H1 (cell line): ENCODE measurements at regions not wholly inside any gene's neighbourhood (a gene's known extent, or its start where the extent isn't known, plus 50 kb on each side); places are given as distances from the start of the nearest gene placed in this dataset.

Experiments
- CTCF ChIA-PET: fragments of 300-600 bp; sonication (Branson Sonifier 250); formaldehyde crosslinking; loops from one replicate; lab custom pipeline; 2021; ENCODE audit not compliant: partially characterized antibody; lab: Charles Lee
- POLR2A ChIA-PET: fragments of 300-600 bp; sonication (Branson Sonifier 250); formaldehyde crosslinking; loops from one replicate; lab custom pipeline; 2021; ENCODE audit warnings: inconsistent platforms; ENCODE audit not compliant: partially characterized antibody; lab: Charles Lee
- DNase-seq, 2 experiments: peaks; one replicate each; pipeline versions ENCODE4 v3.0.0 to v3.0.0-alpha.2; 2010 to 2022; ENCODE audit warnings: low spot score in 2 of 2, low read depth in 1 of 2, mixed read lengths in 1 of 2
- FAIRE-seq: peaks from 2 replicates; lab custom pipeline; 2011; peaks lifted over from hg19 to GRCh38; lab: Jason Lieb, UNC
- H2AFZ ChIP-seq: 2 replicates; pipeline ENCODE4 v1.8.1; 2012; ENCODE audit warnings: low read length, inconsistent platforms
- H2AK5ac ChIP-seq: 2 replicates; pipeline ENCODE4 v1.6.1; 2013; ENCODE audit warnings: low read depth, low read length
- H2BK120ac ChIP-seq: replicated peaks from 2 replicates; pipeline ENCODE3; 2013; ENCODE audit warnings: low read depth, low read length, inconsistent platforms
- H2BK12ac ChIP-seq: 2 replicates; pipeline ENCODE4 v1.6.1; 2013; ENCODE audit warnings: low read depth, low read length
- H2BK15ac ChIP-seq: 2 replicates; pipeline ENCODE4 v1.6.1; 2013; ENCODE audit warnings: low read length
- H2BK20ac ChIP-seq: 2 replicates; pipeline ENCODE4 v1.6.1; 2013; ENCODE audit warnings: low read length
- H2BK5ac ChIP-seq: 2 replicates; pipeline ENCODE4 v1.6.1; 2013; ENCODE audit warnings: low read depth, low read length
- H3K14ac ChIP-seq: 2 replicates; pipeline ENCODE4 v1.6.1; 2013; ENCODE audit warnings: inconsistent platforms; ENCODE audit not compliant: insufficient read length
- H3K18ac ChIP-seq: 2 replicates; pipeline ENCODE4 v1.6.1; 2013; ENCODE audit warnings: low read length; ENCODE audit errors: extremely low read depth
- H3K23ac ChIP-seq: 2 replicates; pipeline ENCODE4 v1.6.1; 2013; ENCODE audit warnings: inconsistent platforms; ENCODE audit not compliant: insufficient read length
- H3K23me2 ChIP-seq: 2 replicates; pipeline ENCODE4 v1.6.1; 2013; ENCODE audit warnings: low read depth, low read length
- H3K27ac ChIP-seq: 2 replicates; pipeline ENCODE4 v1.6.1; 2011; ENCODE audit warnings: low read depth, low read length, inconsistent platforms
- H3K27me3 ChIP-seq, 4 experiments: replicated peaks in 1 of 4; 1 replicate in 1 of 4; 2 replicates in 3 of 4; pipeline versions ENCODE4 v1.6.1 to v1.8.1; 2011 to 2013; ENCODE audit warnings: low read length in 3 of 4, mild to moderate bottlenecking in 3 of 4, inconsistent platforms in 2 of 4, mixed read lengths in 2 of 4, moderate library complexity in 1 of 4; ENCODE audit not compliant: control insufficient read depth in 3 of 4, insufficient read depth in 3 of 4; ENCODE audit errors: extremely low read depth in 1 of 4
- H3K36me3 ChIP-seq, 4 experiments: 2 replicates each; pipeline versions ENCODE4 v1.6.1 to v1.8.1; 2011 to 2013; ENCODE audit warnings: mild to moderate bottlenecking in 4 of 4, low read length in 3 of 4, moderate library complexity in 2 of 4, control low read depth in 1 of 4, inconsistent platforms in 1 of 4; ENCODE audit not compliant: insufficient read depth in 4 of 4, control insufficient read depth in 2 of 4
- H3K4ac ChIP-seq: replicated peaks from 2 replicates; pipeline ENCODE3; 2013; ENCODE audit warnings: low read length, low read depth, mixed read lengths, inconsistent platforms; ENCODE audit not compliant: insufficient read length
- H3K4me1 ChIP-seq, 4 experiments: replicated peaks in 1 of 4; 1 replicate in 1 of 4; 2 replicates in 3 of 4; pipeline versions ENCODE4 v1.6.1 to v1.8.1; 2011 to 2013; ENCODE audit warnings: low read length in 3 of 4, inconsistent platforms in 2 of 4, mixed read lengths in 1 of 4; ENCODE audit not compliant: insufficient read depth in 4 of 4, control insufficient read depth in 3 of 4
- H3K4me2 ChIP-seq, 2 experiments: 2 replicates each; pipeline versions ENCODE4 v1.6.1 to v1.8.1; 2011 to 2013; ENCODE audit warnings: low read depth in 2 of 2, low read length in 2 of 2, control low read depth in 1 of 2, inconsistent platforms in 1 of 2, mild to moderate bottlenecking in 1 of 2; ENCODE audit not compliant: insufficient read depth in 1 of 2
- H3K4me3 ChIP-seq, 4 experiments: fragments of 200-600, 300-600 bp in 1 of 4; sonication (generic), shearing (Covaris generic), sonication (Bioruptor Twin) in 1 of 4; 2 replicates each; pipeline versions ENCODE4 v1.5.1 to v1.8.1; 2011 to 2016; ENCODE audit warnings: low read length in 4 of 4, low read depth in 3 of 4, control low read depth in 2 of 4, inconsistent platforms in 2 of 4, mild to moderate bottlenecking in 2 of 4, mixed read lengths in 1 of 4, moderate library complexity in 1 of 4; ENCODE audit not compliant: insufficient read depth in 2 of 4; ENCODE audit errors: extremely low read depth in 1 of 4
- H3K56ac ChIP-seq: replicated peaks from 2 replicates; pipeline ENCODE3; 2013; ENCODE audit warnings: low read depth, mild to moderate bottlenecking, mixed read lengths, low read length, inconsistent platforms; ENCODE audit not compliant: insufficient read length
- H3K79me1 ChIP-seq: 2 replicates; pipeline ENCODE4 v1.6.1; 2013; ENCODE audit warnings: low read depth, low read length, control low read depth
- H3K79me2 ChIP-seq, 2 experiments: 2 replicates each; pipeline versions ENCODE4 v1.6.1 to v1.8.1; 2012 to 2013; ENCODE audit warnings: low read length in 2 of 2, mild to moderate bottlenecking in 2 of 2, inconsistent platforms in 1 of 2; ENCODE audit not compliant: insufficient read depth in 2 of 2, control insufficient read depth in 1 of 2
- H3K9ac ChIP-seq, 4 experiments: replicated peaks in 1 of 4; 1 replicate in 1 of 4; 2 replicates in 3 of 4; pipeline versions ENCODE4 v1.6.1 to v1.8.1; 2011 to 2013; ENCODE audit warnings: low read depth in 3 of 4, low read length in 3 of 4, control low read depth in 2 of 4, mild to moderate bottlenecking in 2 of 4, moderate library complexity in 2 of 4, inconsistent platforms in 1 of 4; ENCODE audit errors: extremely low read depth in 1 of 4
- H3K9me3 ChIP-seq, 2 experiments: 2 replicates each; pipeline versions ENCODE4 v1.6.1 to v1.8.1; 2012 to 2013; ENCODE audit warnings: mild to moderate bottlenecking in 2 of 2, moderate library complexity in 2 of 2, control low read depth in 1 of 2, inconsistent platforms in 1 of 2, low read depth in 1 of 2, low read length in 1 of 2, mixed read lengths in 1 of 2; ENCODE audit not compliant: insufficient read depth in 2 of 2
- H4K20me1 ChIP-seq, 2 experiments: replicated peaks in 1 of 2; 2 replicates each; pipeline versions ENCODE3 to v1.8.1; 2011 to 2013; ENCODE audit warnings: inconsistent platforms in 2 of 2, low read length in 2 of 2, mild to moderate bottlenecking in 1 of 2; ENCODE audit not compliant: insufficient read depth in 2 of 2, control insufficient read depth in 1 of 2
- H4K5ac ChIP-seq: 2 replicates; pipeline ENCODE4 v1.6.1; 2013; ENCODE audit warnings: low read length, low read depth, mixed read lengths, inconsistent platforms; ENCODE audit not compliant: insufficient read length
- H4K8ac ChIP-seq: 2 replicates; pipeline ENCODE4 v1.8.0; 2013; ENCODE audit warnings: mild to moderate bottlenecking, moderate library complexity, low read length, inconsistent platforms; ENCODE audit not compliant: insufficient read depth; ENCODE audit errors: extremely low read depth
- H4K91ac ChIP-seq: replicated peaks from 2 replicates; pipeline ENCODE3; 2013; ENCODE audit warnings: low read length, mixed read lengths, inconsistent platforms; ENCODE audit not compliant: insufficient read length
- BCL11A ChIP-seq, 2 experiments: IDR thresholded peaks; one replicate each; pipeline ENCODE4 v1.6.1; 2011; ENCODE audit warnings: low read depth in 2 of 2, low read length in 2 of 2, mild to moderate bottlenecking in 2 of 2
- BRCA1 ChIP-seq: IDR thresholded peaks from 2 replicates; pipeline ENCODE4 v1.6.1; 2012; ENCODE audit warnings: low read depth, low read length, improper control_type of control experiment
- CBX8 ChIP-seq: fragments of 300-800, 300-1000 bp; sonication (generic); IDR thresholded peaks from 2 replicates; pipeline ENCODE4 v1.7.1; 2016; ENCODE audit warnings: low read depth, low read length, borderline replicate concordance
- CEBPB ChIP-seq: IDR thresholded peaks from 2 replicates; pipeline ENCODE4 v1.6.1; 2012; ENCODE audit warnings: low read depth, low read length
- EGR1 ChIP-seq: IDR thresholded peaks from 2 replicates; pipeline ENCODE4 v1.6.1; 2011; ENCODE audit warnings: low read depth, low read length, borderline replicate concordance
- FOSL1 ChIP-seq: IDR thresholded peaks from 2 replicates; pipeline ENCODE4 v1.6.1; 2011; ENCODE audit warnings: mild to moderate bottlenecking, low read depth, low read length, moderate library complexity; ENCODE audit not compliant: insufficient read depth
- HDAC2 ChIP-seq, 2 experiments: fragments of 300-600 bp in 1 of 2; sonication (generic) in 1 of 2; IDR thresholded peaks; 2 replicates each; pipeline ENCODE4 v1.6.1; 2011 to 2012; ENCODE audit warnings: low read depth in 2 of 2, low read length in 2 of 2, mild to moderate bottlenecking in 2 of 2, moderate library complexity in 2 of 2, borderline replicate concordance in 1 of 2, inconsistent platforms in 1 of 2
- KDM5A ChIP-seq: fragments of 200-600 bp; IDR thresholded peaks from 2 replicates; pipeline ENCODE4 v1.7.1; 2012; ENCODE audit warnings: mild to moderate bottlenecking, low read length, inconsistent platforms, mixed read lengths
- RAD21 ChIP-seq, 2 experiments: IDR thresholded peaks in 1 of 2; conservative IDR thresholded peaks in 1 of 2; 2 replicates each; pipeline ENCODE4 v1.6.1; 2011; ENCODE audit warnings: low read depth in 2 of 2, low read length in 2 of 2, improper control_type of control experiment in 1 of 2, inconsistent platforms in 1 of 2, mild to moderate bottlenecking in 1 of 2, moderate library complexity in 1 of 2
- SIRT6 ChIP-seq: IDR thresholded peaks from one replicate; pipeline ENCODE4 v1.7.1; 2012; ENCODE audit warnings: low read length, inconsistent platforms
- SP4 ChIP-seq: IDR thresholded peaks from 2 replicates; pipeline ENCODE4 v1.6.1; 2012; ENCODE audit warnings: low read length, inconsistent platforms
- WGBS, 2 experiments: shearing (Covaris generic) in 1 of 2; methylation state at CpG; one replicate each; pipeline versions ENCODE4 v1.1.6 to v1.1.7; 2013 to 2015; ENCODE audit warnings: low lambda C conversion rate in 2 of 2, mixed read lengths in 2 of 2, inconsistent platforms in 1 of 2, low coverage in 1 of 2, missing lambda C conversion rate in 1 of 2; ENCODE audit not compliant: insufficient replicate concordance in 2 of 2, insufficient coverage in 1 of 2, insufficient read length in 1 of 2; ENCODE audit errors: extremely low coverage in 1 of 2, missing lambda C conversion rate in 1 of 2; 5-methylcytosine and 5-hydroxymethylcytosine counted together

GRCh38 chr3:10600726-10601125, 95.3 kb upstream of the ATP2B2 start:
- Histone ChIP-seq H3K4ac (no peak overlapping the region), H3K4me2 (no peak overlapping the region), H3K14ac (no peak overlapping the region), H2BK5ac (no peak overlapping the region), H2BK12ac (no peak overlapping the region), H2BK120ac (no peak overlapping the region), H3K79me2 (no peaks in the 10 kb centered on the region), H3K23me2 (no peaks in the 10 kb centered on the region; the same call in 1 of the 2 replicates), H3K56ac (no peak overlapping the region), H3K27ac (no peak overlapping the region), H2AK5ac (no peak overlapping the region), H3K27me3 (no peaks in the 10 kb centered on the region; a peak in 1 of 7 replicates), H4K5ac (no peak overlapping the region), H3K4me1 (peaks cover 0 to 6% (median 1%) of the 10 kb centered on the region in 4 experiments; a peak in 2 of 7 replicates), H4K8ac (peak overlapping the region; percentile 48; the same call in 1 of the 2 replicates), H3K4me3 (no peak overlapping the region), H2AFZ (0 out of 2 replicates have a peak overlapping the region, but pooled peaks have one; percentile 34), H3K79me1 (no peaks in the 10 kb centered on the region), H2BK20ac (no peak overlapping the region), H3K23ac (no peak overlapping the region), H4K20me1 (peaks cover 0 to 4% of the 10 kb centered on the region in 2 experiments), H3K9ac (0 out of 7 replicates have a peak overlapping the region, but pooled peaks of 1 of the 4 experiments have one; percentile 18), H3K36me3 (no peaks in the 10 kb centered on the region), H3K9me3 (no peaks in the 10 kb centered on the region), H2BK15ac (no peak overlapping the region), H4K91ac (no peak overlapping the region), H3K18ac (no peak overlapping the region)
- TF ChIP-seq BCL11A (IDR thresholded peaks at IDR 0.05; ENCODE audit: low read depth in 2 of 2, low read length in 2 of 2) (no peak), CEBPB (no peak), HDAC2 (IDR thresholded peaks at IDR 0.05; ENCODE audit: borderline replicate concordance in 1 of 2, low read depth in 2 of 2, low read length in 2 of 2) (no peak), FOSL1 (no peak), EGR1 (no peak), BRCA1 (no peak), SIRT6 (no peak), CBX8 (no peak), RAD21 (IDR thresholded peaks at IDR 0.05 in 1 of 2, conservative IDR thresholded peaks at IDR 0.05 in 1 of 2; ENCODE audit: low read depth in 2 of 2, low read length in 2 of 2) (no peak), KDM5A (no peak), SP4 (no peak)
- FAIRE-seq (no peak), DNase-seq (no peak)
- ChIA-PET CTCF (interaction anchor here (0.8 to 1.1 kb wide), 3 partner anchors 10 to 345 kb away, joined by 3 read pairs; no protein-coding TSS in a partner anchor), POLR2A (no interaction called here)
- WGBS, 2 experiments = 93% methylated on average over 5 of the region's 5 CpGs; no CpG with 5 or more reads in 1 of the 2 experiments
